Keratinocyte (primary cell): ENCODE measurements at regions not wholly inside any gene's neighbourhood (a gene's known extent, or its start where the extent isn't known, plus 50 kb on each side); places are given as distances from the start of the nearest gene placed in this dataset.

Experiments used
- DNase-seq: peaks from one replicate; pipeline ENCODE4 v3.0.0-alpha.2; 2011; ENCODE audit warnings: low read depth, missing footprints, low spot score
- FAIRE-seq: peaks from 2 replicates; lab custom pipeline; 2011; peaks lifted over from hg19 to GRCh38; lab: Jason Lieb, UNC
- H2AFZ ChIP-seq: 2 replicates; pipeline ENCODE4 v1.6.0; 2012; ENCODE audit warnings: low read length, control low read depth, inconsistent platforms; ENCODE audit not compliant: control insufficient read depth
- H3K27ac ChIP-seq: 2 replicates; pipeline ENCODE4 v1.5.1; 2011; ENCODE audit warnings: low read length; ENCODE audit not compliant: control insufficient read depth, insufficient read depth
- H3K27me3 ChIP-seq: 3 replicates; pipeline ENCODE4 v1.6.0; 2011; ENCODE audit warnings: low read length; ENCODE audit not compliant: control insufficient read depth, insufficient read depth; ENCODE audit errors: extremely low read depth
- H3K36me3 ChIP-seq, 2 experiments: 2 replicates in 1 of 2; 3 replicates in 1 of 2; pipeline ENCODE4 v1.5.1; 2011; ENCODE audit warnings: low read length in 2 of 2, mild to moderate bottlenecking in 1 of 2; ENCODE audit not compliant: control insufficient read depth in 2 of 2, insufficient read depth in 2 of 2; ENCODE audit errors: extremely low read depth in 1 of 2
- H3K4me1 ChIP-seq: 3 replicates; pipeline ENCODE4 v1.5.1; 2011; ENCODE audit warnings: low read length; ENCODE audit not compliant: control insufficient read depth, insufficient read depth; ENCODE audit errors: extremely low read depth
- H3K4me2 ChIP-seq: 3 replicates; pipeline ENCODE4 v1.6.0; 2011; ENCODE audit warnings: low read depth, low read length; ENCODE audit not compliant: control insufficient read depth, insufficient read depth; ENCODE audit errors: extremely low read depth
- H3K4me3 ChIP-seq, 3 experiments: fragments of 200-600 bp in 1 of 3; sonication (generic) in 1 of 3; 2 replicates in 2 of 3; 3 replicates in 1 of 3; pipeline ENCODE4 v1.5.1; 2011 to 2016; ENCODE audit warnings: low read length in 3 of 3, mild to moderate bottlenecking in 3 of 3, control low read depth in 2 of 3, inconsistent platforms in 1 of 3, low read depth in 1 of 3, mixed read lengths in 1 of 3, mixed run types in 1 of 3, moderate library complexity in 1 of 3; ENCODE audit not compliant: control insufficient read depth in 2 of 3, insufficient read depth in 2 of 3; ENCODE audit errors: extremely low read depth in 1 of 3
- H3K79me2 ChIP-seq: 2 replicates; pipeline ENCODE4 v1.6.0; 2012; ENCODE audit warnings: low read length; ENCODE audit not compliant: control insufficient read depth, insufficient read depth
- H3K9ac ChIP-seq: 3 replicates; pipeline ENCODE4 v1.6.0; 2011; ENCODE audit warnings: low read length; ENCODE audit not compliant: control insufficient read depth, insufficient read depth; ENCODE audit errors: extremely low read depth
- H3K9me1 ChIP-seq: 3 replicates; pipeline ENCODE4 v1.6.0; 2011; ENCODE audit warnings: low read length; ENCODE audit not compliant: control insufficient read depth, insufficient read depth; ENCODE audit errors: extremely low read depth
- H3K9me3 ChIP-seq: 2 replicates; pipeline ENCODE4 v1.5.1; 2012; ENCODE audit warnings: low read depth, low read length; ENCODE audit not compliant: control insufficient read depth
- H4K20me1 ChIP-seq: 3 replicates; pipeline ENCODE4 v1.6.0; 2011; ENCODE audit warnings: low read length; ENCODE audit not compliant: control insufficient read depth, insufficient read depth; ENCODE audit errors: extremely low read depth
- CTCF ChIP-seq, 3 experiments: IDR thresholded peaks in 1 of 3; conservative IDR thresholded peaks in 1 of 3; optimal IDR thresholded peaks in 1 of 3; 2 replicates in 2 of 3; 3 replicates in 1 of 3; pipeline versions ENCODE3 to v1.5.1; 2011; ENCODE audit warnings: low read length in 3 of 3, mild to moderate bottlenecking in 3 of 3, moderate library complexity in 2 of 3, control low read depth in 1 of 3, inconsistent platforms in 1 of 3; ENCODE audit not compliant: insufficient read depth in 2 of 3; ENCODE audit errors: extremely low read depth in 1 of 3
- EZH2 ChIP-seq: IDR thresholded peaks from one replicate; pipeline ENCODE4 v1.6.1; 2012; ENCODE audit warnings: inconsistent platforms, mild to moderate bottlenecking, low read length, moderate library complexity
- dilution Hi-C: fragments of 300-500 bp; cut with MboI; formaldehyde crosslinking; loops from one replicate; pipeline ENCODE4 v1.7.0; 2020; ENCODE audit warnings: low sequenced_read_pairs; ENCODE audit not compliant: extremely low pct_ligation_motif_present

- Histone ChIP-seq H3K4me1 (no peaks in the 10 kb centered on the region), H3K4me2 (no peak overlapping the region), H3K9ac (no peak overlapping the region), H3K9me3 (no peaks in the 10 kb centered on the region), H3K36me3 (no peaks in the 10 kb centered on the region), H3K27me3 (no peaks in the 10 kb centered on the region), H3K79me2 (no peaks in the 10 kb centered on the region), H3K4me3 (no peak overlapping the region), H2AFZ (no peak overlapping the region), H3K9me1 (no peaks in the 10 kb centered on the region), H4K20me1 (no peaks in the 10 kb centered on the region), H3K27ac (no peak overlapping the region)
- TF ChIP-seq EZH2 = no peak
- no peak for TF ChIP-seq CTCF (optimal IDR thresholded peaks at IDR 0.05 in 1 of 3, IDR thresholded peaks at IDR 0.05 in 1 of 3, conservative IDR thresholded peaks at IDR 0.05 in 1 of 3; ENCODE audit: extremely low read depth in 1 of 3, insufficient read depth in 2 of 3, low read length in 3 of 3)
- dilution Hi-C loops = no loop called here
- no peak for FAIRE-seq
- no peak for DNase-seq
These were observed 221.4 kb upstream of the LRRN1 start for GRCh38 chr3:3577823-3578222.

GRCh38 chr3:3573341-3573740 lies 225.9 kb upstream of the LRRN1 start:
- H3K4me3 ChIP-seq = no peak overlapping the region
- no peak overlapping the region for H3K27ac ChIP-seq
- no peaks in the 10 kb centered on the region for H3K9me1 ChIP-seq
- no peak overlapping the region for H3K9ac ChIP-seq
- H3K4me1 ChIP-seq = no peaks in the 10 kb centered on the region
- no peaks in the 10 kb centered on the region for H3K79me2 ChIP-seq
- no peaks in the 10 kb centered on the region for H3K27me3 ChIP-seq
- H3K9me3 ChIP-seq = no peaks in the 10 kb centered on the region
- H2AFZ ChIP-seq = no peak overlapping the region
- dilution Hi-C loops = no loop called here
- H3K4me2 ChIP-seq = no peak overlapping the region
- FAIRE-seq (no peak), DNase-seq (no peak)
- TF ChIP-seq EZH2 = no peak
- TF ChIP-seq CTCF (optimal IDR thresholded peaks at IDR 0.05 in 1 of 3, IDR thresholded peaks at IDR 0.05 in 1 of 3, conservative IDR thresholded peaks at IDR 0.05 in 1 of 3; ENCODE audit: extremely low read depth in 1 of 3, insufficient read depth in 2 of 3, low read length in 3 of 3) = no peak
- H4K20me1 ChIP-seq = no peaks in the 10 kb centered on the region
- no peaks in the 10 kb centered on the region for H3K36me3 ChIP-seq
